SU-DHL-6 (cell line): ENCODE measurements at regions not wholly inside any gene's neighbourhood (a gene's known extent, or its start where the extent isn't known, plus 50 kb on each side); places are given as distances from the start of the nearest gene placed in this dataset.

Source experiments
- EZH2phosphoT487 ChIP-seq: fragments of 200-600 bp; sonication (generic), shearing (Covaris generic); conservative IDR thresholded peaks from 2 replicates; pipeline ENCODE4 v1.6.1; 2018; ENCODE audit warnings: mild to moderate bottlenecking, antibody characterized with exemption, low read length, moderate library complexity, mixed read lengths
- TF ChIP-seq, protein P1 (sequence below): fragments of 200-600 bp; sonication (generic); IDR thresholded peaks from one replicate; pipeline ENCODE4 v1.5.1; 2017; ENCODE audit warnings: antibody characterized with exemption, mild to moderate bottlenecking, low read length, moderate library complexity; ENCODE audit not compliant: insufficient read depth, poor library complexity, severe bottlenecking

DNA sequence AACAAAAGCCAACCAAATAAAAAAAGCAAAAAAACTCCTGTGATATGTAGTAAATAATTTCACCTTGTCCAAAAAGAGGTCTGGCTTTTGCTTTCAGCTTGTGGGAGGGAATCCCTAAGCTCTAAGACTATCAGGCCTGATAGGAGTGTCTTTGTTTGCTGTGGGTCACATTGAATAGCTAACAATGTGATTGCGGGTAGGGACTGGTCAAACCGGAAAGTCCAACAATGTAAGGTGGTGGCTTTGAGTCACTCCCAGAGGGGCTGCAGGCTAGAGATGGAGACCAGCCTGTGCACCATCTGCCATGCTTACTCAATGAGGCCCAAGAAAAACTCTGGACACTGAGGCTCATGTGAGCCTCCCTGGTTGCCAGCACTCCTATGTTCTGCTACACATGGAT, 192.9 kb downstream of the TFCP2L1 start:
- TF ChIP-seq, protein P1, sequence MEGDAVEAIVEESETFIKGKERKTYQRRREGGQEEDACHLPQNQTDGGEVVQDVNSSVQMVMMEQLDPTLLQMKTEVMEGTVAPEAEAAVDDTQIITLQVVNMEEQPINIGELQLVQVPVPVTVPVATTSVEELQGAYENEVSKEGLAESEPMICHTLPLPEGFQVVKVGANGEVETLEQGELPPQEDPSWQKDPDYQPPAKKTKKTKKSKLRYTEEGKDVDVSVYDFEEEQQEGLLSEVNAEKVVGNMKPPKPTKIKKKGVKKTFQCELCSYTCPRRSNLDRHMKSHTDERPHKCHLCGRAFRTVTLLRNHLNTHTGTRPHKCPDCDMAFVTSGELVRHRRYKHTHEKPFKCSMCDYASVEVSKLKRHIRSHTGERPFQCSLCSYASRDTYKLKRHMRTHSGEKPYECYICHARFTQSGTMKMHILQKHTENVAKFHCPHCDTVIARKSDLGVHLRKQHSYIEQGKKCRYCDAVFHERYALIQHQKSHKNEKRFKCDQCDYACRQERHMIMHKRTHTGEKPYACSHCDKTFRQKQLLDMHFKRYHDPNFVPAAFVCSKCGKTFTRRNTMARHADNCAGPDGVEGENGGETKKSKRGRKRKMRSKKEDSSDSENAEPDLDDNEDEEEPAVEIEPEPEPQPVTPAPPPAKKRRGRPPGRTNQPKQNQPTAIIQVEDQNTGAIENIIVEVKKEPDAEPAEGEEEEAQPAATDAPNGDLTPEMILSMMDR, result no peak
- no peak for TF ChIP-seq EZH2phosphoT487
